Neutrophil (primary cell): ENCODE measurements at regions not wholly inside any gene's neighbourhood (a gene's known extent, or its start where the extent isn't known, plus 50 kb on each side); places are given as distances from the start of the nearest gene placed in this dataset.

ENCODE experiments used
- H3K27ac ChIP-seq: fragments of 200-600 bp; sonication (generic); 2 replicates; pipeline ENCODE4 v1.5.1; 2016; ENCODE audit warnings: mild to moderate bottlenecking, moderate library complexity
- H3K27me3 ChIP-seq: fragments of 200-600 bp; sonication (generic); 2 replicates; pipeline ENCODE4 v1.6.0; 2016; ENCODE audit warnings: mild to moderate bottlenecking
- H3K36me3 ChIP-seq: fragments of 200-600 bp; sonication (generic); 2 replicates; pipeline ENCODE4 v1.5.1; 2017
- H3K4me1 ChIP-seq, 2 experiments: fragments of 200-600 bp in 1 of 2; sonication (generic) in 1 of 2; 1 replicate in 1 of 2; 2 replicates in 1 of 2; pipeline versions ENCODE4 v1.5.1 to v1.6.1; 2013 to 2016; ENCODE audit warnings: low read depth in 1 of 2, low read length in 1 of 2, mild to moderate bottlenecking in 1 of 2, moderate library complexity in 1 of 2; ENCODE audit not compliant: control insufficient read depth in 1 of 2, insufficient read depth in 1 of 2
- H3K4me3 ChIP-seq, 2 experiments: fragments of 200-600 bp in 1 of 2; sonication (generic) in 1 of 2; 1 replicate in 1 of 2; 2 replicates in 1 of 2; pipeline ENCODE4 v1.5.1; 2013 to 2016; ENCODE audit warnings: low read depth in 1 of 2, low read length in 1 of 2, mild to moderate bottlenecking in 1 of 2, moderate library complexity in 1 of 2
- H3K9me3 ChIP-seq: fragments of 200-600 bp; sonication (generic); 2 replicates; pipeline ENCODE4 v1.5.1; 2016
- CTCF ChIP-seq: fragments of 200-600 bp; sonication (generic); IDR thresholded peaks from 2 replicates; pipeline ENCODE4 v1.5.1; 2016; ENCODE audit warnings: antibody characterized with exemption

GRCh38 chr4:147041376-147041775 lies 95.7 kb upstream of the TTC29 start:
- no peak for TF ChIP-seq CTCF
- H3K27ac ChIP-seq, result no peak overlapping the region
- no peaks in the 10 kb centered on the region for H3K4me1 ChIP-seq
- H3K4me3 ChIP-seq, result no peak overlapping the region
- no peaks in the 10 kb centered on the region for H3K36me3 ChIP-seq
- H3K9me3 ChIP-seq, result no peaks in the 10 kb centered on the region
- H3K27me3 ChIP-seq, result peaks cover 5% of the 10 kb centered on the region

GRCh38 chr4:147042046-147042445 lies 96.4 kb upstream of the TTC29 start:
- Histone ChIP-seq H3K4me3 (no peak overlapping the region), H3K27me3 (peaks cover 5% of the 10 kb centered on the region), H3K4me1 (no peaks in the 10 kb centered on the region), H3K27ac (no peak overlapping the region), H3K9me3 (no peaks in the 10 kb centered on the region), H3K36me3 (no peaks in the 10 kb centered on the region)
- TF ChIP-seq CTCF, result no peak

- Histone ChIP-seq H3K27me3 (peaks cover 5% of the 10 kb centered on the region), H3K4me1 (no peaks in the 10 kb centered on the region), H3K27ac (no peak overlapping the region), H3K36me3 (no peaks in the 10 kb centered on the region), H3K4me3 (no peak overlapping the region), H3K9me3 (no peaks in the 10 kb centered on the region)
- no peak for TF ChIP-seq CTCF
Observed at GRCh38 chr4:147044241-147044640, 98.6 kb upstream of the TTC29 start.

GRCh38 chr4:147049946-147050345 lies 104.3 kb upstream of the TTC29 start:
- Histone ChIP-seq H3K4me3 (no peak overlapping the region), H3K27me3 (peaks cover 12% of the 10 kb centered on the region), H3K9me3 (no peaks in the 10 kb centered on the region), H3K4me1 (no peaks in the 10 kb centered on the region), H3K36me3 (no peaks in the 10 kb centered on the region), H3K27ac (no peak overlapping the region)
- TF ChIP-seq CTCF, result no peak

- Histone ChIP-seq H3K36me3 (no peaks in the 10 kb centered on the region), H3K27ac (no peak overlapping the region), H3K4me1 (no peaks in the 10 kb centered on the region), H3K27me3 (peaks cover 12% of the 10 kb centered on the region), H3K4me3 (no peak overlapping the region), H3K9me3 (no peaks in the 10 kb centered on the region)
- TF ChIP-seq CTCF, result no peak
Observed at GRCh38 chr4:147050356-147050765, 104.7 kb upstream of the TTC29 start.

GRCh38 chr4:147052361-147052760 lies 106.7 kb upstream of the TTC29 start:
- Histone ChIP-seq H3K27me3 (peaks cover 12% of the 10 kb centered on the region), H3K9me3 (no peaks in the 10 kb centered on the region), H3K27ac (no peak overlapping the region), H3K4me1 (no peaks in the 10 kb centered on the region), H3K4me3 (no peak overlapping the region), H3K36me3 (no peaks in the 10 kb centered on the region)
- no peak for TF ChIP-seq CTCF
